ENCODE measurements at regions not wholly inside any gene's neighbourhood (a gene's known extent, or its start where the extent isn't known, plus 50 kb on each side); places are given as distances from the start of the nearest gene placed in this dataset.
"Not testable (repeated sequence)": the region's sequence is repeated elsewhere in the genome, so short reads cannot be mapped to it uniquely, and the experiment has no call there.

DNA sequence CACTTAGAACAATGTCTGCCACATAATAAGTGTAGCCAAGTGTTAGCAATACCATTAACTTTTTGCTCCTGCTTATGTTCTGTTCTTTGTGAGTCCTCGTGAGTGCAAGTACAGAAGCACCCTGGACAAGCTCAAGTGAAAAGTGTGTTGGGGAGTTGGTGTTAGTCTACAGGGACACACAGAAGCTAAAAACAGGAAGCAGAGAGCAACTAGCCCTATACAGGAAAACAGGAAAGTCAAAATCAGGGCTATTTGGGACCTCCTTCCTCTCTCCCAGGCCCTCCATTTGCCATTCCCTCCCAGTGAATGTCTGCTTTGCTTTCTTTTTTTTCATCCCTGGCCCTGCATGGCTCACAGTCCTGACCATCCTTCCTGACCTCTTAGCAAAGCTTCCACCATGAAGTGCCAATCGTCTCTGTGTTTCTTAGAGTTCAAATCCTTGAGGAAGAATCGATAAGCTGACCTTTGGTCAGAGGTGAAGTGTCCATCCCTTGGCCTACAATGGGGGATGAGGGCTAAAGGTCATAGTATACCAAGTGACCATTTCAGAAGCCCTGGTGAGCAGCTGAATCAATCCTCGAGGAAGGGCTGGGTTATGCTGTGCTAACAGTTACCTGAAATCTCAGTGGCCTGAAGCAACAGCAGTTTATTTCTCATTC, 328.2 kb downstream of the SHQ1 start:
- H3K4me3 ChIP-seq (ENCODE audit: low read length), result no peak overlapping the region
- peaks cover 16% of the 10 kb centered on the region for H3K4me1 ChIP-seq (ENCODE audit: control insufficient read depth, insufficient read depth, low read length)
- H3K4me2 ChIP-seq (ENCODE audit: low read length), result no peak overlapping the region
- no peaks in the 10 kb centered on the region for H3K36me3 ChIP-seq (ENCODE audit: insufficient read depth, low read length)
- H3K27me3 ChIP-seq (ENCODE audit: control insufficient read depth, insufficient read depth, low read length), result no peaks in the 10 kb centered on the region
- H3K9ac ChIP-seq (ENCODE audit: low read depth, low read length), result no peak overlapping the region
- no peaks in the 10 kb centered on the region for H3K9me3 ChIP-seq (replicated peaks; ENCODE audit: low read length)

DNA sequence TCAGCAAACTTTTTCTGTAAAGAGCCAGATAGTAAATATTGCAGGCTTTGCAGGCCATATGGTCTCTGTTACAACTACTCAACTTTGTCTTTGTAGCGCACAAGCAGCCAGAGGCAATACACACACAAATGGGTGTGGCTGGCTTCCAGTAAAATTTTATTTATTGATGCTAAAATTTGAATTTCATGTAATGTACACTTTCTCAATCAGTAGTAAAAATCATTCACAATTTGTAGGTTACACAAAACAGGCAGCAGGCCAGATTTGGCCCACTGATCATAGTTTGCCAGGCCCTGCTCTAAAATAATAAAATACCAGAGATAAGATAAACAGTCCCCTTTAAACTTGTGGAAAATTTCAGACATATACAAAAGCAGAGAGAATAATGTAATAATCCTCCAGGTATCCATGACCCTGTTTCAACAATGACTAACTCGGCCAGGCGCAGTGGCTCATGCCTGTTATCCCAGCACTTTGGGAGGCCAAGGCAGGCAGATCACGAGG, 330.3 kb downstream of the SHQ1 start:
- Histone ChIP-seq H3K4me2 (ENCODE audit: low read length) (no peak overlapping the region), H3K36me3 (ENCODE audit: insufficient read depth, low read length) (no peaks in the 10 kb centered on the region), H3K4me1 (ENCODE audit: control insufficient read depth, insufficient read depth, low read length) (peaks cover 16% of the 10 kb centered on the region)

DNA sequence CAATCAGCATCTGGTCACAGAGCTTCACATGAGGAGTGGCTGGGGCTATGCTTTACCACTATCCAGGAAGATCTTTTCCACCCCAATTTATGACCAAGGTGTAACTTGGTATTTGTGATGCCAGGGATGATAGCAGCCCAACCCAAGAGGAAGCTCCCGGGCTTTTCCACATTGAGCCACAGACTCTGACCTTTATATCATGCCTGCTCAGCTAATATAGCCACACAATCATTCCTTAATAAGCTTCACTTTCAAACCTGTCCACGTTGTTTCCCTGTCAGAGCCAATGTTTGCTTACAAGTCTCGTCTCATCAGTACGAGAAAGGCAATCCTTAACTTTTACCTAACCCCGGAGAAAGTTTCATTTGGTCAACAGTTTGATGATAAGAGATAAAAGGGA, 330.9 kb downstream of the SHQ1 start:
- Histone ChIP-seq H3K9ac (ENCODE audit: low read depth, low read length) (no peak overlapping the region), H3K9me3 (replicated peaks; ENCODE audit: low read length) (no peaks in the 10 kb centered on the region), H3K36me3 (ENCODE audit: insufficient read depth, low read length) (no peaks in the 10 kb centered on the region), H3K27me3 (ENCODE audit: control insufficient read depth, insufficient read depth, low read length) (no peaks in the 10 kb centered on the region), H3K4me2 (ENCODE audit: low read length) (no peak overlapping the region), H3K4me1 (ENCODE audit: control insufficient read depth, insufficient read depth, low read length) (peaks cover 16% of the 10 kb centered on the region), H3K4me3 (ENCODE audit: low read length) (no peak overlapping the region)

More for the DNA sequence above, 330.3 kb downstream of the SHQ1 start:
- Histone ChIP-seq H3K9me3 (replicated peaks; ENCODE audit: low read length) (no peaks in the 10 kb centered on the region), H3K27me3 (ENCODE audit: control insufficient read depth, insufficient read depth, low read length) (no peaks in the 10 kb centered on the region), H3K4me3 (ENCODE audit: low read length) (no peak overlapping the region), H3K9ac (ENCODE audit: low read depth, low read length) (no peak overlapping the region)

GRCh38 chr3:72516361-72516760, 331.9 kb downstream of the SHQ1 start:
- H3K9ac ChIP-seq (ENCODE audit: low read depth, low read length), result no peak overlapping the region
- no peaks in the 10 kb centered on the region for H3K36me3 ChIP-seq (ENCODE audit: insufficient read depth, low read length)
- no peak overlapping the region for H3K4me3 ChIP-seq (ENCODE audit: low read length)
- H3K9me3 ChIP-seq (replicated peaks; ENCODE audit: low read length), result no peaks in the 10 kb centered on the region
- H3K4me2 ChIP-seq (ENCODE audit: low read length), result no peak overlapping the region
- peaks cover 14% of the 10 kb centered on the region for H3K4me1 ChIP-seq (ENCODE audit: control insufficient read depth, insufficient read depth, low read length)
- H3K27me3 ChIP-seq (ENCODE audit: control insufficient read depth, insufficient read depth, low read length), result no peaks in the 10 kb centered on the region

- no peaks in the 10 kb centered on the region for H3K27me3 ChIP-seq (ENCODE audit: control insufficient read depth, insufficient read depth, low read length)
Measured at GRCh38 chr3:72515941-72516340, 332.3 kb downstream of the SHQ1 start.

DNA sequence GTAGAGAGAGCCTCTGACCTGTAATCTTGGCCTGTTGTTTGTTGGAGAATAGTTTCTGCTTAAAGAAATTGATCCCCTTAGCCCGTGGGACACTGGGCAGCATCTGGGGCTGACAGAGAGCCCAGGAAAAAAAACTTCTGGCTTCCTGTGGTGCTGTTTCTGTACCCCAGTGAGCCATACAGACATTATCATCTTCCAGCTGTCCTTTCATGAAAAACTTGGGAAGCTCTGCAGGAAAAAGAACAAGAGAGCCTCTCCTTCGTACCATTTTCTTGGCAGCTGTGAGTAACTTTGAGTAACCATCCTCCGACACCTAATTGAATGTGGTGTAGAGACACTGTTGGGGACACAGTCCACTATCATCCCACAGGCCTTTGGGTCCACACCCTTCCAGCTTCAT, 333.0 kb downstream of the SHQ1 start:
- no peak overlapping the region for H3K4me3 ChIP-seq (ENCODE audit: low read length)

More at GRCh38 chr3:72515941-72516340, 332.3 kb downstream of the SHQ1 start:
- Histone ChIP-seq H3K36me3 (ENCODE audit: insufficient read depth, low read length) (no peaks in the 10 kb centered on the region), H3K9ac (ENCODE audit: low read depth, low read length) (no peak overlapping the region), H3K4me2 (ENCODE audit: low read length) (no peak overlapping the region), H3K4me1 (ENCODE audit: control insufficient read depth, insufficient read depth, low read length) (peaks cover 10% of the 10 kb centered on the region), H3K4me3 (ENCODE audit: low read length) (no peak overlapping the region), H3K9me3 (replicated peaks; ENCODE audit: low read length) (no peaks in the 10 kb centered on the region)

GRCh38 chr3:72510247-72510646, 338.0 kb downstream of the SHQ1 start:
- H3K36me3 ChIP-seq (ENCODE audit: insufficient read depth, low read length), result no peaks in the 10 kb centered on the region
- no peaks in the 10 kb centered on the region for H3K4me1 ChIP-seq (ENCODE audit: control insufficient read depth, insufficient read depth, low read length)
- no peak overlapping the region for H3K9ac ChIP-seq (ENCODE audit: low read depth, low read length)
- H3K4me3 ChIP-seq (ENCODE audit: low read length), result no peak overlapping the region
- peaks cover 25% of the 10 kb centered on the region for H3K27me3 ChIP-seq (ENCODE audit: control insufficient read depth, insufficient read depth, low read length)
- no peaks in the 10 kb centered on the region for H3K9me3 ChIP-seq (replicated peaks; ENCODE audit: low read length)
- H3K4me2 ChIP-seq (ENCODE audit: low read length), result no peak overlapping the region

More for the DNA sequence above, 333.0 kb downstream of the SHQ1 start:
- Histone ChIP-seq H3K4me1 (ENCODE audit: control insufficient read depth, insufficient read depth, low read length) (peaks cover 3% of the 10 kb centered on the region), H3K27me3 (ENCODE audit: control insufficient read depth, insufficient read depth, low read length) (peaks cover 5% of the 10 kb centered on the region), H3K36me3 (ENCODE audit: insufficient read depth, low read length) (no peaks in the 10 kb centered on the region), H3K9me3 (replicated peaks; ENCODE audit: low read length) (no peaks in the 10 kb centered on the region), H3K9ac (ENCODE audit: low read depth, low read length) (no peak overlapping the region), H3K4me2 (ENCODE audit: low read length) (no peak overlapping the region)

DNA sequence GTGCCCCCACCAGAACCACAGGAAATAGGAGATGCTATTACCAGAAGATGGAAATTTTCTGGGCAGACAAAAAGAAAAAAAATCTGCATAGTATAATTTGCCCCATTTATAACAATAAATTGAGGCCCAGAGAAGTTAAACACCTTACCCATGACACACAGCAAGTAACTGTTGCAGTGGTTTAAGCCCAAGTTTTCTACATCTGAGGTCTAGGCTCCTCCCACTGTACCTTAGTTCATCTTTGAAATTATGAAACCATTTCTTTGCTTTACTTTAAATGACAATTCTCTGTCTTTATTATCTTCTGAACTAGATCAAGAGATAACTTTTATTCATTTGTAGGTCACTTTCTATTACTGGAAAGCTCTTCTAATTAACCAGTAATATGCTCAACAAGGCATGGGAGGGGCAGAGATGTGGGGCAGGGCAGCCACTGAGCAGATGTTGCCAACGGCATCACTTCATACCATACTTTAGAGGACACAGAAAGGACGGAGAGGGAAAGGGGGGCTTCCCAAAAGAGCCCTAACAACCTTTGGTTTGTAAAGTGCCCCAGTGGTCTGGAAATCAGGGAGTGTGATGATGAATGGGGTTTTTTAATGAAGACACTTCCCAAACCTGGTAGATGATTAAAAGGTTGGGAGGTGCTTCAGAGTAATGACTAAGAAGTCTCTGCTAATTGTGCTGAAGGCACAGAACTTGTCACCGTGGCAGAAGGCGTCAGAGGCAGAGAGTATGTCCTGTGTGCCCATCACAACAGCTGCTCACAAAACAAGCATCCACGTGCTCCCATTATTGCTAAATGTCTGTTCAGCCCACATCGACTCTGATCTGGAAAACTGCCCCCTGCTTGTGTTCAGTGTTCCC, 342.5 kb downstream of the SHQ1 start:
- Histone ChIP-seq H3K4me1 (ENCODE audit: control insufficient read depth, insufficient read depth, low read length) (no peaks in the 10 kb centered on the region), H3K27me3 (ENCODE audit: control insufficient read depth, insufficient read depth, low read length) (peaks cover 47% of the 10 kb centered on the region), H3K9ac (ENCODE audit: low read depth, low read length) (no peak overlapping the region), H3K4me2 (ENCODE audit: low read length) (no peak overlapping the region), H3K4me3 (ENCODE audit: low read length) (no peak overlapping the region), H3K36me3 (ENCODE audit: insufficient read depth, low read length) (no peaks in the 10 kb centered on the region), H3K9me3 (replicated peaks; ENCODE audit: low read length) (no peaks in the 10 kb centered on the region)

DNA sequence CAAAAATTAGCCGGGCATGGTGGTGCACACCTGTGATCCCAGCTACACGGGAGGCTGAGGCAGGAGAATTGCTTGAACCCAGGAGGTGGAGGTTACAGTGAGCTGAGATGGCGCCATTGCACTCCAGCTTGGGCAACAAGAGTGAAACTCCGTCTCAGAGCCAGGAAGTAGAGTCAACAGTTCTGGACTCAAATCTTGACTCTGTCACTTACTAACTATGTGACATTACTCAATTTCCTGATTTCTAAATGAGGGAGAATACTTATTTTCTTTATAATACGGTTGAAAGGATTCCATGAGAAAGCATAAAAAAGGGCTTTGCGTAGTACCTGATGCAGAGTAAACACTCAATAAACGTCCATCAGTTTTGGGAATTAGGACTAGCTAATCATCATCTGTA, 350.7 kb downstream of the SHQ1 start:
- not testable (repeated sequence) for H3K4me1 ChIP-seq (ENCODE audit: control insufficient read depth, insufficient read depth, low read length); H3K9ac ChIP-seq (ENCODE audit: low read depth, low read length); H3K4me2 ChIP-seq (ENCODE audit: low read length); H3K9me3 ChIP-seq (replicated peaks; ENCODE audit: low read length); H3K36me3 ChIP-seq (ENCODE audit: insufficient read depth, low read length); H3K4me3 ChIP-seq (ENCODE audit: low read length)
- H3K27me3 ChIP-seq (ENCODE audit: control insufficient read depth, insufficient read depth, low read length), result peaks cover 13% of the 10 kb centered on the region

- H3K27me3 ChIP-seq (ENCODE audit: control insufficient read depth, insufficient read depth, low read length), result peaks cover 10% of the 10 kb centered on the region
- H3K4me2 ChIP-seq (ENCODE audit: low read length), result no peak overlapping the region
- H3K4me3 ChIP-seq (ENCODE audit: low read length), result no peak overlapping the region
- no peak overlapping the region for H3K9ac ChIP-seq (ENCODE audit: low read depth, low read length)
- H3K9me3 ChIP-seq (replicated peaks; ENCODE audit: low read length), result no peaks in the 10 kb centered on the region
- no peaks in the 10 kb centered on the region for H3K36me3 ChIP-seq (ENCODE audit: insufficient read depth, low read length)
- peaks cover 11% of the 10 kb centered on the region for H3K4me1 ChIP-seq (ENCODE audit: control insufficient read depth, insufficient read depth, low read length)
Measured at GRCh38 chr3:72496051-72496670, 352.1 kb downstream of the SHQ1 start.

- H3K9me3 ChIP-seq (replicated peaks; ENCODE audit: low read length), result no peaks in the 10 kb centered on the region
- H3K4me2 ChIP-seq (ENCODE audit: low read length), result no peak overlapping the region
- H3K4me1 ChIP-seq (ENCODE audit: control insufficient read depth, insufficient read depth, low read length), result peaks cover 11% of the 10 kb centered on the region
- no peak overlapping the region for H3K4me3 ChIP-seq (ENCODE audit: low read length)
- peaks cover 7% of the 10 kb centered on the region for H3K27me3 ChIP-seq (ENCODE audit: control insufficient read depth, insufficient read depth, low read length)
- no peak overlapping the region for H3K9ac ChIP-seq (ENCODE audit: low read depth, low read length)
- no peaks in the 10 kb centered on the region for H3K36me3 ChIP-seq (ENCODE audit: insufficient read depth, low read length)
Measured at GRCh38 chr3:72494626-72495025, 353.6 kb downstream of the SHQ1 start.
